HG02759 (cell line): ENCODE measurements at regions not wholly inside any gene's neighbourhood (a gene's known extent, or its start where the extent isn't known, plus 50 kb on each side); places are given as distances from the start of the nearest gene placed in this dataset.

ENCODE experiments used
- ATAC-seq: cut with Tn5 transposase; IDR thresholded peaks from one replicate; pipeline ENCODE4 v1.9.1; 2021; ENCODE audit warnings: mild to moderate bottlenecking, moderate library complexity; ENCODE audit not compliant: unreplicated experiment

GRCh38 chr2:221708902-221709301 lies 136.8 kb upstream of the EPHA4 start:
- ATAC-seq: no peak

- ATAC-seq: no peak
These were observed 133.2 kb upstream of the EPHA4 start for GRCh38 chr2:221705185-221705877.

- no peak for ATAC-seq
These were observed 132.3 kb upstream of the EPHA4 start for GRCh38 chr2:221704442-221704841.

GRCh38 chr2:221693365-221693764 lies 121.3 kb upstream of the EPHA4 start:
- no peak for ATAC-seq

- ATAC-seq: no peak
These were observed 119.5 kb upstream of the EPHA4 start for GRCh38 chr2:221691571-221691970.

- no peak for ATAC-seq
These were observed 117.0 kb upstream of the EPHA4 start for GRCh38 chr2:221689140-221689539.

- ATAC-seq: no peak
These were observed 108.4 kb upstream of the EPHA4 start for GRCh38 chr2:221680548-221680947.

GRCh38 chr2:221677688-221678087 lies 105.6 kb upstream of the EPHA4 start:
- ATAC-seq: no peak

GRCh38 chr2:221676566-221677172 lies 104.6 kb upstream of the EPHA4 start:
- no peak for ATAC-seq

GRCh38 chr2:221675201-221675908 lies 103.3 kb upstream of the EPHA4 start:
- ATAC-seq: no peak

- ATAC-seq: no peak
These were observed 102.3 kb upstream of the EPHA4 start for GRCh38 chr2:221674446-221674845.

GRCh38 chr2:221673248-221673647 lies 101.1 kb upstream of the EPHA4 start:
- no peak for ATAC-seq

GRCh38 chr2:221671515-221671914 lies 99.4 kb upstream of the EPHA4 start:
- ATAC-seq: no peak

GRCh38 chr2:221662689-221663391 lies 90.7 kb upstream of the EPHA4 start:
- ATAC-seq: no peak

GRCh38 chr2:221657806-221658205 lies 85.7 kb upstream of the EPHA4 start:
- no peak for ATAC-seq

GRCh38 chr2:221655300-221655699 lies 83.2 kb upstream of the EPHA4 start:
- ATAC-seq: no peak

GRCh38 chr2:221653182-221653581 lies 81.1 kb upstream of the EPHA4 start:
- no peak for ATAC-seq

- ATAC-seq: no peak
These were observed 77.1 kb upstream of the EPHA4 start for GRCh38 chr2:221649051-221649775.

- no peak for ATAC-seq
These were observed 70.3 kb upstream of the EPHA4 start for GRCh38 chr2:221642447-221642846.

GRCh38 chr2:221641181-221641871 lies 69.2 kb upstream of the EPHA4 start:
- no peak for ATAC-seq
